ENCODE measurements at regions not wholly inside any gene's neighbourhood (a gene's known extent, or its start where the extent isn't known, plus 50 kb on each side); places are given as distances from the start of the nearest gene placed in this dataset.

DNA sequence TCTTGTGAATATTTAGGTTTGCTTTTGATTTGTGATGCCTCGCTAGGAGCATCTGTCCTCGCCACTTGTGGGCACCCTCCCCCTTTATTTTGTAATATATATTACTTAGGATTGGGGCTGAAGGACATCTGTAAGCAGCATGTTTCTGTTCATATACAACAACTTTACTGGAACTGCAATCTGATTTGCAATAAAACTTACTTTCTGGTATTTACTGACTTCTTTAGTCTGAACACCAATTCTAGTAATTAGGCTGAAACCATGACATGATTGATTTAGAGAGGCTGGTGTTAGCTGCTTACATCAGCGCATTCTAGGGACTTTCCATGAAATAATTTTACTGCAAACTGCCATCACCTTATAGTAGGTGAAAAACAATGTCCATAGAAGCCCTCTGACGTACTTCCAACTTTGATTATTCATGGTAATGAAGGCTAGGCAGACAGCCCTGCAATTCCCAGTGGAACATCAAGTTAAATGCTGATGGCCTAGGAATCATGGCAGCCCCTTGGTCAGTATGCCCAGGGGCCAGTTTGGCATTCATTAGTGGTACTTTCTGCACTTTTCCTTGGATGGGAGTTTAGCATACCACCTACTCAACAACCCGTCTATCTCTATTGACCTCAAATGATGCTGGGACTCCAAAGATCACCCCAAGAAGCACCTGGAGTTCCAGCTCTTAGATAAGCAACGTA is 132.9 kb upstream of the MCHR2 start:
- DNase-seq (ENCODE audit: low read depth), result no peak
- TF ChIP-seq, protein P1, sequence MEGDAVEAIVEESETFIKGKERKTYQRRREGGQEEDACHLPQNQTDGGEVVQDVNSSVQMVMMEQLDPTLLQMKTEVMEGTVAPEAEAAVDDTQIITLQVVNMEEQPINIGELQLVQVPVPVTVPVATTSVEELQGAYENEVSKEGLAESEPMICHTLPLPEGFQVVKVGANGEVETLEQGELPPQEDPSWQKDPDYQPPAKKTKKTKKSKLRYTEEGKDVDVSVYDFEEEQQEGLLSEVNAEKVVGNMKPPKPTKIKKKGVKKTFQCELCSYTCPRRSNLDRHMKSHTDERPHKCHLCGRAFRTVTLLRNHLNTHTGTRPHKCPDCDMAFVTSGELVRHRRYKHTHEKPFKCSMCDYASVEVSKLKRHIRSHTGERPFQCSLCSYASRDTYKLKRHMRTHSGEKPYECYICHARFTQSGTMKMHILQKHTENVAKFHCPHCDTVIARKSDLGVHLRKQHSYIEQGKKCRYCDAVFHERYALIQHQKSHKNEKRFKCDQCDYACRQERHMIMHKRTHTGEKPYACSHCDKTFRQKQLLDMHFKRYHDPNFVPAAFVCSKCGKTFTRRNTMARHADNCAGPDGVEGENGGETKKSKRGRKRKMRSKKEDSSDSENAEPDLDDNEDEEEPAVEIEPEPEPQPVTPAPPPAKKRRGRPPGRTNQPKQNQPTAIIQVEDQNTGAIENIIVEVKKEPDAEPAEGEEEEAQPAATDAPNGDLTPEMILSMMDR (IDR thresholded peaks at IDR 0.05; ENCODE audit: low read depth, low read length), result no peak
- TF ChIP-seq, protein P2, sequence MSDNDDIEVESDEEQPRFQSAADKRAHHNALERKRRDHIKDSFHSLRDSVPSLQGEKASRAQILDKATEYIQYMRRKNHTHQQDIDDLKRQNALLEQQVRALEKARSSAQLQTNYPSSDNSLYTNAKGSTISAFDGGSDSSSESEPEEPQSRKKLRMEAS (IDR thresholded peaks at IDR 0.05; ENCODE audit: low read depth, low read length), result no peak
- TF ChIP-seq POLR2A (IDR thresholded peaks at IDR 0.05; ENCODE audit: extremely low read depth, insufficient read length), result no peak
- TF ChIP-seq MYC (IDR thresholded peaks at IDR 0.05; ENCODE audit: low read depth, low read length), result no peak
- no peak overlapping the region for H3K4me3 ChIP-seq (ENCODE audit: low read depth, low read length)

DNA sequence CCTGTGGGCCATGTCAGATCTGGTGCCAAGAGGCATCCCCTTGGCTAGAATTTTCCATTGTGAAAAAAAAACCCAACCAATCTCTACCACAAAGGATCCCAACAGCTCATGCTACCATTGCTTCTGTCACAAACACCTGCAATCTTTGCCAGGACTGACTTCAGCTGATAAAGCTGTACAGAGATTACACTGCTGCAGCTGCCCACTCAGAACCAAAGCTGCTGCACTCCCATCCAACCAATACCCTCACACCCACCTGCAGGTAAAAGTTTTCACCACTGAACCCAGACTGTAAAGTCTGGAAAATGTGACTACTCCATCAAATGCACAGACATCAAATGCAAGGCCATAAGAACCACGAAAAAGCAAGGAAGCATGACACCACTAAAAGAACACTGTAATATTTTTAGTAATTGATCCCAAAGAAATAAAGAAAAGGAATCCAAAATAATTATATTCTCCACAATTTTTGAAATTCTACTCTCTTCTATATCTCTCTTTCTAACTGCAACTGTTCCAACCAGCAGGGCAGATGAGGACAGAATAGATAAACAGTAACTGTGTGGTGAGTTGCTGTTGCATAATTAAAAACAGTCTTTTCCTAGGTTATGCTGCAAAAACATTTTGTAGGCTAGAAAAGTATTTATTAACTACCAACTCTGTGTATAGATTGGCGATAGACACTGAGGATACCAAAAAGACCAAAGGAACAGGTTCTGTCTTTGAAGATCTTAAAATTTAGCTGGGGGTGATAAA is 128.0 kb upstream of the MCHR2 start:
- TF ChIP-seq POLR2A (IDR thresholded peaks at IDR 0.05; ENCODE audit: extremely low read depth, insufficient read length), result no peak
- no peak for TF ChIP-seq MYC (IDR thresholded peaks at IDR 0.05; ENCODE audit: low read depth, low read length)
- TF ChIP-seq, protein P2 (IDR thresholded peaks at IDR 0.05; ENCODE audit: low read depth, low read length), result no peak
- TF ChIP-seq, protein P1 (IDR thresholded peaks at IDR 0.05; ENCODE audit: low read depth, low read length), result no peak
- H3K4me3 ChIP-seq (ENCODE audit: low read depth, low read length), result no peak overlapping the region
- DNase-seq (ENCODE audit: low read depth), result no peak

DNA sequence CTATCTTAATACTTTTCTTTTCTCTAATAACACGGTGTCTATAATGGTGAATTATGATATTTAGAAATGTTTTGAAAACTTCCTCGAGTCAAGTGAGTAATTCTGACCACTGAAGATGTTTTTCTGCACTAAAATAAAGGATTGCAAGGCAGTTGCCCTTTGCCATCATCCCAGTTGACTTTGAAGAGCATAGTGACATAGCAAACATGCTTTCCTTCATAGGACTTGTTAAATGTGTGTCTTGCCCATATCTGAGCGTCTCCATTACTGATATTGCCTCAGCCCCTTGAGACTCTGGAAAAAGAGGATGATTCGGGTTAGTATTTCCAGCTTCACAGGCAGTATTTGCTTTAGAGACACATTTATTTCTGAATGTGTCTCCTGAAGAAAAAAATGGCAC is 125.2 kb upstream of the MCHR2 start:
- no peak for TF ChIP-seq MYC (IDR thresholded peaks at IDR 0.05; ENCODE audit: low read depth, low read length)
- TF ChIP-seq, protein P2 (IDR thresholded peaks at IDR 0.05; ENCODE audit: low read depth, low read length), result no peak
- TF ChIP-seq, protein P1 (IDR thresholded peaks at IDR 0.05; ENCODE audit: low read depth, low read length), result no peak
- TF ChIP-seq POLR2A (IDR thresholded peaks at IDR 0.05; ENCODE audit: extremely low read depth, insufficient read length), result no peak
- no peak for DNase-seq (ENCODE audit: low read depth)
- H3K4me3 ChIP-seq (ENCODE audit: low read depth, low read length), result no peak overlapping the region

DNA sequence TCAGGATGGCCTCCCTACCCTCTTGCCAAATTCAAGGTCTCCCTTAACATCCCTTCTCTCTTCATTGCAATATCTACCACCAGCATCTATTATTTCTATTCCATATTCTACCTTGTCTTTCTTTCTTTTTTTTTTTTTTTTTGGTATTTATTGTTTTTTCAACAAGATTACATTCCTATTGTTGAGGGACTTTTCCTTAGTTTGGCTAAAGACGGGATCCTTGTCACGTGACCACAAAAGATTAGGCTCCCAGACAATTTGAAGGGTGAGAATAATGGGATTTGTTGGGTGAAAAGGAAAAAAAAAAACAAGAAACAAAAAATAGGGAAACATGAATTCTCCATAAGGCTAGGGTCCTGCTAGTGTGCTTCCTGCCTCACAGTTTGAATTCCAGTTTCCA is 124.3 kb upstream of the MCHR2 start:
- no peak for DNase-seq (ENCODE audit: low read depth)
- no peak overlapping the region for H3K4me3 ChIP-seq (ENCODE audit: low read depth, low read length)
- TF ChIP-seq, protein P1 (IDR thresholded peaks at IDR 0.05; ENCODE audit: low read depth, low read length), result no peak
- no peak for TF ChIP-seq POLR2A (IDR thresholded peaks at IDR 0.05; ENCODE audit: extremely low read depth, insufficient read length)

DNA sequence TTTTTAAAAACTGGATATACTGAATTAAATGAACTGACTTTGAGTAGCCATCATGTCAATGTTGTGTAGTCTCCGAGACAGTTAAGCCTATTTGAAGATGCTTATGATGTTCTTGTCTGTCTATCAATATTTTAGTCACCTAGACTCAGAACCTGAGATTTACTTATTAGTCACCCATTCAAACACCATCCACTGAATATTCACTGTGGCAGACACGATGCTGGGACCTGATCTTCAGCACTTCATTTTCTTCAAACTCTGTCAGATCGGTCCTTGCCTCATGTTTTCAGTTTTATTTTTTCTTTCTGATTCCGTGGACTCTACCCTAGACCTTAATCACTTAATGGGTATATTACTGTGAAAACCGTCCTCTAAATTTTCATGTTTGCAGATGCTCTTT is 123.7 kb upstream of the MCHR2 start:
- no peak for TF ChIP-seq POLR2A (IDR thresholded peaks at IDR 0.05; ENCODE audit: extremely low read depth, insufficient read length)
- TF ChIP-seq, protein P2 (IDR thresholded peaks at IDR 0.05; ENCODE audit: low read depth, low read length), result no peak
- TF ChIP-seq, protein P1 (IDR thresholded peaks at IDR 0.05; ENCODE audit: low read depth, low read length), result no peak
- no peak for TF ChIP-seq MYC (IDR thresholded peaks at IDR 0.05; ENCODE audit: low read depth, low read length)
- no peak for DNase-seq (ENCODE audit: low read depth)
- no peak overlapping the region for H3K4me3 ChIP-seq (ENCODE audit: low read depth, low read length)

All from NB4 (cell line).